OCI-M2 (cell line): ENCODE measurements at regions not wholly inside any gene's neighbourhood (a gene's known extent, or its start where the extent isn't known, plus 50 kb on each side); places are given as distances from the start of the nearest gene placed in this dataset.
"Not testable (repeated sequence)": the region's sequence is repeated elsewhere in the genome, so short reads cannot be mapped to it uniquely, and the experiment has no call there.

ENCODE experiments used
- DNase-seq: peaks from one replicate; lab custom pipeline; 2025; ENCODE audit not compliant: unreplicated experiment; lab: John Stamatoyannopoulos, UW

DNA sequence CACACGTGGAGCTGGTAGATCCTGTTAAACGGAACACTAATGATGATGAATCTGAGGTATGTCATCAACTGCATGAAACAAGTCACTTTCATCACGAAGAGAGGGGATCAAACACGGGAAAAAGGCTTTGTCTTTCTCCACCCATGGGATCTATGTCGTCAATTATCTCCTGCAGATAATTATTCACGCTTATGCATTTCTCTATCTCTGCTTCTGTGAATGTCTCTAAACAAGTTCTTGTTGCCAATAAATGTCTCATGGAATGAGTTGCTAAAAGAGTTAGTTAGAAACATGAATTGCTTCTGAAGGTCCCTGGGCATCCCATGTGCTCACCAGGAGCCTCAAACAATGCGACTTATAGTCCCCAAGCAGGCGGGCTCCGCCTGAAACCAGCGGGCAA is 1228.2 kb upstream of the TMEM132C start:
- DNase-seq = no peak

DNA sequence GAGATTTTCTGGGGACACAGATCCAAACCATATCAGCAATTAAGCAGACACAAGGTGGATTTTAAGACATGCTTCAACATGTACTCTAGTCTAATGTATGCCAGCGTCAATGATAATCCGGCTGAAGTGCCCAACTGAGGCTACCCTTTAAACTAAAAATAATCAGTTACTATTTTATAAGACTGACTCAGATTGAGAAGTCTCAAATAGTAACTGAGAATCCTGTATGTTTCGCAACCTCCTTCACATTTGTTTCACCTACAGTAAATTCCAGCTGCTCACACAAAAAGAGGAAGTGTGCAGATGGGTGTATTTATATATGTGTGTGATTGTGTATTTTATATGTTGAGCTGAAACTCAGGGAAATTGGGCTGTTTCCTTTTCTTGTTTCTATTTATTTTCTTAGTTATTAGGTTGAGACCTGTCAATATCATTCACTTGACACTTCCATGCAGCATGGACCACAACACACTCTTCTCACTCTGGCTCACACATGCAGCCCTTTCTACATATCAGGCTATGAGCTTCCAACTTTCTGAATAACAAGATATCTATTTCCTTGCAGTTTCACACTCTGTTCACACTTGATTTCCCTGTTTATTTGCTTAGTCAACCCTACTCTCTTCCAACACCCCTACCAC is 1224.9 kb upstream of the TMEM132C start:
- no peak for DNase-seq

DNA sequence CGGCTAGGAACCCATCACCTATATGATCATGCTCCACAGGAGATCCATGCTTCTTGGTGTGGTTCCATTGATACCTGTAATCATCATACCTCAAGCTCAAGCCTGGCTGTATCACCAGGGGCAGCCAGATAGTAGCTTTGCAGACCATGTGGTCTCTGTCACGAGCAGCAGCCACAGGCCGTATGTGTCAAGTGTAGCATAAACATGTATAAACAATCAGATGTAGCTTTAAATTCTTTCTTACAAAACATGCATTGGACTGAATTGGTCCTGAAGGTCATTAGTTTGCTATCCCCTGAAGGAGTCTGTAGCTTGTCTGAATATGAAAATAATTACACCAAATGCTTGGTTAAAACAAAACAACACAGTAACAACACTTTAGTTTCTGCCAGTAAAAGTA is 1223.2 kb upstream of the TMEM132C start:
- DNase-seq = no peak

DNA sequence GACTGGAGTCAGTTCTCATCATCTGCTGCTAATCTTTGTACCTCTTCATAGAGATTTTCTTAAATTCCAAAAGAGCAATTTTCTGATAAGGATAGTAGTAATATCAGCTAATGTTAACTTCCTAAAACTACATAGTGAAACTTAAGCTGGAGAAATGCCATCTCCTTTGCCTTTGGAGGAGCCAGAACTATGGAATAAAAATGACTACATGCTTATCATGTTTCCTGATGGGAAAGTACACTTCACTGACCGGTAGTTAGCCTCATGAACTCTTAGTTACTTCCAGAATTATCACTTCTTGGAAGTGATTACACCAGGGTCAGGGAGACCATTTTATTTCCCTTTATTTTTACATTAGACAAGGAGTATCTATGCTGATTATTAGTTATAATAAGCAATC is 1222.1 kb upstream of the TMEM132C start:
- no peak for DNase-seq

DNA sequence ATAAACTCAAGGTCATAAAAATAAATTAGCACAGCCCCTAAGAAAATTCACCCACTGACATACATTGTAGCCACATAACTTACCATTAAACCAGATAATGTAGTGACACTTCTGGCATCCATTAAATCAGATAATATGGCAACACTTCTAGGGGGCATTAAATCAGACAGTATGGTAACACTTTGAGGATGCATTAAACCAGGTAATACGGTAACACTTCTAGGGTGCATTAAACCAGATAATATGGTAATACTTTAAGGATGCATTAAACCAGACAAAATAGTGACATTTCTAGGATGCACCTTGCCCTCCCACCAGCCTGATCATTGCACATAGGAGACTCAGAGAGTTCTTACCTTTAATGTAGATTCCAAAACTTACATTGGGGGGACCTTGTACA is 1220.5 kb upstream of the TMEM132C start:
- DNase-seq = no peak

DNA sequence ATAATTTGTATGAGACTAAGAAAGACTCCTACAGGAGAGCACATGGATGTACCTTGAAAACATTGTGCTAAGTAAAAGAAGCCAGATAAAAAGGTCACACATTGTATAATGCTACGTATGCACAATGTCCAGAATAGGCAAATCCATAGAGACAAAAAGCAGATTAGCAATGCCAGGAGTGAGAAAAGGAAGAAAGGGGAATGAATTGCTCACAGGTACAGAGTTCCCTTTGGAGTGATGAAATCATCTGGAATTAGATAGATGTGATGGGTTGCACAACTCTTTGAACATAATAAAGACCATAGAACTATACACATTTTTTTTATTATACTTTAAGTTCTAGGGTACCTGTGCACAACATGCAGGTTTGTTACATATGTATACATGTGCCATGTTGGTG is 1218.9 kb upstream of the TMEM132C start:
- no peak for DNase-seq

DNA sequence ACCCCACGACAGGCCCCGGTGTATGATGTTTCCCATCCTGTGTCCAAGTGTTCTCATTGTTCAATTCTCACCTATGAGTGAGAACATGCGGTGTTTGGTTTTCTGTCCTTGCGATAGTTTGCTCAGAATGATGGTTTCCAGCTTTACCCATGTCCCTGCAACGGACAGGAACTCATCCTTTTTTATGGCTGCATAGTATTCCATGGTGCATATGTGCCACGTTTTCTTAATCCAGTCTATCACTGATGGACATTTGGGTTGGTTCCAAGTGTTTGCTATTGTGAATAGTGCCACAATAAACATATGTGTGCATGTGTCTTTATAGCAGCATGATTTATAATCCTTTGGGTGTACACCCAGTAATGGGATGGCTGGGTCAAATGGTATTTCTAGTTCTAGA is 1218.4 kb upstream of the TMEM132C start:
- not testable (repeated sequence) for DNase-seq

DNA sequence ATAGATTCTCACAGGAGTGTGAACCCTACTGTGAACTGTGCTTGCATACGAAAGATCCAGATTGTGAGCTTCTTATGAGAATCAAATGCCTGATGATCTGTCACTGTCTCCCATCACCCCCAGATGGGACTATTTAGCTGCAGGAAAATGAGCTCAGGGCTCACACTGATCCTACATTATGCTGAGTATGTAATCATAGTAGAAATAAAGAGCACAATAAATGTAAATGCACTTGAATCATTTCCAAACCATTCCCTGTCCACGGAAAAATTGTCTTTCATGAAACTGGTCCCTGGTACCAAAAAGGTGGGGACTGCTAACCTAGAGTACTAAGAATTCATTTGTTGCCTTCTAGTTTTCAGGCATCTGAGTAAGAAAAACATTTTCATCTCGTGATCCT is 1215.8 kb upstream of the TMEM132C start:
- DNase-seq = no peak

DNA sequence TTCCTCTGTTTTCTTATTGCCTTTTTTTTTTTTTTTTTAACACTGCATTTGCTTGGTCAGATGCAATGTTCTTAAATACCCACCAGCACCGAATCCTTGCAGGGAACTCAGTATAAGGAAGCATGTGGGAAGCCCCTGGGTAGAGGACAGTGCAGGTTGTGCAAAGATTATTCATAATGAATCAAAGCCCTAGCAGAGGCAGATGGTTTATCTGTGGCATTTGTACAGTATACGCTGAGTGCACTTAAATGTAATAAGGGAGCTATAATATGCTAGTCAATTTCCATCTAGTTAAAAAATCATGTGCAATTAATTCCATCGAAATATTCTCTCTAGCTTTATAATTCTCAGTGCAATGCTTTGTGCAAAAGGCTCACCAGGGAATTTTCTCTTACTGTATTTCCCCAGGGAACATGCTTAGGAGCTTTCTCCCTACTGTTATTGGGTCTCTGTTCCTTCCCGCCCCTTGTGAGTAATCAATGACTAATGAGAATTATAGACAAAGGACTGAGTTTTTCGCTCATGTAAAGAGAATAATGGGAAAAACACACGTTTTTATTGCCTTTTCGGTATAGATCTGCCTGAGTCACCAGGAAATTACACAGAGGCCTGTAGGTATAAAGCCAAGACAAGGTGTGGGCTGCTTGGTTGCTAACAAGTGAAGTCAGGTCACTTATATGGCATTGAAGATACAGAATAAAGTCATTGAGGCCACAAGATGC is 1214.3 kb upstream of the TMEM132C start:
- DNase-seq = no peak

DNA sequence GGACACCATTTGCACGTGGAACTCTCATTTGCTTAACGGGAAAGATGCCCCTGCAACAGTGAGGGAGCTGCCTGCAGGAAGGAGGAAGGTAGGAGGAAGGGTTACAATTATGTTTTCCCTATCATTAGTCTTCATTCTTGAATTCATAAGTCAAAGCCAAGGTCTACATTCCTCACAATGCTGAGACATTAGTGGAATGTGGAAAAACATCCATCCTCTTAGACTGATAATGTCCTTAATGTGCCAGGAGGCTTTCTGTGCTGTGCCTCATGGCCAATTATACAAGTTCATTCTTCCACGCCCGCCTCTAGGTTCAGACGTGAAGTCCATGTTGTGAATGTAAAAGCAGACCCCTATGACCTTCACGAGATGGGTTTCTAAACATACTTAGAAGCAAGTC is 1212.4 kb upstream of the TMEM132C start:
- DNase-seq = no peak

DNA sequence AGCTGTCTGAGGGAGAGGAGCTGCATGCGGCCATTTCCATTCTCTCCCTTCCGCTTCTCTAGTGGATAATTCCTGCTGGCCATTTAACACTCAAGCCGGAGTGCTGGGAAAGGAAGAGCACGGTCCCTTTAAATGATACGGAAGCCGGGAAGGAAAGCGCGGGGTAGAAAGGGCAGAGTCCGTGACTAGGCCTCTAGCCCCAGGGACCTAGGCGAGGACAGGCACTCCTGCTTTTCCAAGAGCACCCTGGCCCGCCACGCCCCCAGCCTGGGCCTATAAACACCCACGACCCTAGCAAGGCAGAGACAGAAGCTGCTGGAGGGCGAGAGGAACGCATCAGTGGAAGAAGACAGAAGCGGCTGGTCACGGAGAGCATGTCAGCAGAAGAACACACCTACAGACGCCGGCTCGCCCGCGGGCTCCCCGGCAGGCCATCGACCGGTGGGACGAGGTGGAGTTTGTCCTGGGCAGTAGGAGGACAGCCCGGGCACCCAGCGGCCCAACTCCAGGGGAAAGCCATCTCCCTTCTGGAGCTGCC is 1206.6 kb upstream of the TMEM132C start:
- DNase-seq = no peak

DNA sequence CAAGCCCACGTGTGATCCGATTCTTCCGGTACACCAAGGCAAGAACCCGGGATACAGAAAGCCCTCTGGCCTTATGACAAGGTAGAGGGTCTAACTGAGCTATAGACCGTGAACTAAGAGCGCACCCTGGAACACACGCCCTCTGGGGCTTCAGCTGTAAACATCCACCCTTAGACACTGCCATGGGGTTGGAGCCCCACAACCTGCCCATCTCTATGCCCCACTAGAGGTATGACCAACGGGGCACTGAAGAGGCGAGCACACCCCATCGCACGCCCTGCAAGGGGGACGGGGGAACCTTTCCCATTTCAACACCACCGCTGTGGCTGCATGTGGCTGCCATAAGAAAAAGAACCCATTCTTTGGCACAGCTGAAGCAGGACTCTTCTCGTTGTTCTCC is 1206.0 kb upstream of the TMEM132C start:
- DNase-seq = no peak

DNA sequence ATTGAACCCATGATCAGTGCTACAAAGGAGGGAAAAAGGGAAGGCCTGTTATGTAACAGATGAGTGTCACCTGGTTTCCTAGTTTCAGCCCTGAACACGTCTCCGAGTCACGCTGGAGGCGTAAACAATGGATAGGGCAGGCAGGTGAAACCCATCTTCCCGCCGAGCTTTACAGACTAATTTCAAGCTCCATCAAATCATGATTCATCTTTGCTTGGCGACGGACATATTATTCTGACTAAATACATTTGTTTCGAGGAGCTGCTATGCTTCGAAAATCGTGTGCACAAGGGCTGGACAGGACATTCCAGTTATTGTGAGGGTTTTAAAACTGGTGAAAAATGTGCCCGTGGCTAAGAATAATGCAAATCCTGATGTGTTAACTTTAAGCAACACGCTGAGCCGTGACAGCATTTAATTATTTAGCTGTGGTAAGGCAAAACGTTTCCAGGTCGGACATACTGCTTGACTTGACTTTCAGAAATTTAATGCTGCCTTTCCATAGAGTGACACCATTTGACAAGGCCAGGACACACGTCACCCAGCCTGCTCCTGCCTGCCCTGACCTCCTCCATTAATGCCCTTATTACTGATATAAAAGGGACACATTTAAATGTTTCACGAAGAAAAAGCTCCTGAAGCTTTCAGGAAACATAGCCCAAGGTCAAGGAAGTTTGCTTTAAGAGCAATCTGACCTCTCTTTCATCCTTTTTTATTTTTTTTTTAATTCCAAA is 1203.5 kb upstream of the TMEM132C start:
- DNase-seq = no peak

DNA sequence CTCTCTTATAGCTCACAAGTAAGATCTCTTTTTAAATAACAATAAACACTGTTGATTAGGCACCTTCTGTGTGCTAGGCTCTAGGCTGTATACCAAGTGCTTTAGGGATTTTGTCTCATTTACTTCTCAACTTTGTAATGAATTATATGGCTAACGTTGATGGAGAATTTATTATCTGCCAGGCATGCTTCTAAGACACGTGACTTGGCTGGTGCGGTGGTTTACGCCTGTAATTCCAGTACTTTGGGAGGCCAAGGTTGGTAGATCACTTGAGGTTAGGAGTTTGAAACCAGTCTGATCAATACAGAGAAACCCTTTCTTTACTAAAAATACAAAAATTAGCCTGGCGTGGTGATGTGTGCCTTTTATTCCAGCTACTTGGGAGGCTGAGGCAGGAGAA is 1202.8 kb upstream of the TMEM132C start:
- no peak for DNase-seq

DNA sequence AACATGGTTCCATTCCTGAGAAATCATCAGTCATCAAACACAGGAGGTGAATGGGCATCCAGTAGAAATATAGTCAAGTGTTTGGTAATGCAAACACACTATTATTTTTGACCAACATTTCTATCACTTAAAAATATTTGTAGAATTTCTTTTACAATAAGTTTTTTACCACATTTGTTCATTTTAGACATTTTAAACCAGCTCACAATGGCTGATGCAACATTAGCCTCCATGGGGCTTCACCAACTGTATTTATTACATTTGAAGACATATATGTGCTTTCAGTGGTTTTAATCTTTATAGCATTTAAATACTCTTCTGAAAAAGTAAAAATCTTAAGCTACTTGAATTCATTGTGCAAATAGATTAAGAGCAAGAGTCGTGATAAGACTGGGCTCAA is 1201.4 kb upstream of the TMEM132C start:
- DNase-seq = no peak

DNA sequence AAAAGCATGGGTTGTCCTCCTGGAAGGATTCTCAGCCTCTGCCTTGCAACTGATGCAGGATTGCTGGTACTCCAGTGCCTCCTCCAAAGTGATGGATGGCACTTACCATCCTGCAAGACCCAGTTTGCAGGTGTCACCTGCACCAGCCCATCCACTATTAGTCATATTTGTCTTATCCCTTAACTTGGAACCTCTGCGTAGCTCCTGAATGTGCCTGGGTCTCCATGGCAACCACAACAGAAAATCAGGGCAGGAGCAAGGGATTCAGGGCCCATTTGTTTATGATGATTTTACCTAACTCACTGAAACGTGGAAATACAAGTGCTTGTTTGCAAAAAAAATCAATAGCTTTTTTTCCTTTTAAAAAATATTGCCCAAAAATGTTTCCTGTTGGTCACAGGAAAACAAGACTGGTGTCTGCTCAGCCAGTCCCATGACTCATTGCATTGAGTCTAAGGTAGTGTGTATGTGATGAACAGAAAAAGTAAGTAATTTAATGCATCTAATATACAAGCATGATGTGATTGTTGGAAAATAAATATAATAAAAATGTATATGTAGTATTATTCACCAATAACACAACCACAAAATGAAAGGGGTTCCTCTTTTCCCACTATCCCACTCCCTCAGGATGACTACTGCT is 1196.3 kb upstream of the TMEM132C start:
- no peak for DNase-seq

DNA sequence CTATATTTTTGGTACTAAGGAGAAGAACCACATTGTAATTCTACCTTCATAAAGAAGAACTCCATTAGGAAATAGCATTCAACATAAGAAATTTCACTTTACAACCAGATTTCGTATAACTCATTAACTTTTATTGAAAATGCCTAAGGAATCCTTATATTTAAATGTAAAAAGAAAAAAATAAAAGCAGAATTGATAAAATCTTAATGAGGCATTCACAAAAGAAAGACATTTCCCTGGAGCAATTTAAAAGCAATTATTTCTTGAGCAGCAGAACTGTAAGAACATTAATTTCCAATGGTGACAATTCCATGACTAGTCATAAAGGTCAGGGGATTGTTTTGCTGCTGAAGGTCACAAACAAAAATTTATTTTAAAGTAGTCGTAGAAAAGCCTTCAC is 1192.8 kb upstream of the TMEM132C start:
- DNase-seq = no peak

DNA sequence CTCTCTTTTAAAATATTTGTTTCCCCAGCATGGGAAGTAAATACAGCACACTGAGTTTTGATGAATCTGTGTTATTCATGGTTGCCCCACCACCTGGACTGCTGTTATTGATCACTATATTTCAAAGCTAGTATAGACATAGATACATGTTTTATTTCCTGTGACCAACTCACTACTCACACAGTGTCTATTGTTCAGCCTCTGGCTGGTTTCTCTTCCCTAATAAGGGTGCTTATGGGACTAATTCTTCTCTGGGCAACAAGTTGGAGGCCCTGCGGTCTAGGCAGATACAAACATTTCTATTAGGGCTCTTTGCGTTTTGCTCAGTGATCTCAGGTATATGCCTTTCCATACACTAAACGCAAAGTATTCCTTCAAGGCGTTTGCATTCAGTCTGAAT is 1191.0 kb upstream of the TMEM132C start:
- no peak for DNase-seq

DNA sequence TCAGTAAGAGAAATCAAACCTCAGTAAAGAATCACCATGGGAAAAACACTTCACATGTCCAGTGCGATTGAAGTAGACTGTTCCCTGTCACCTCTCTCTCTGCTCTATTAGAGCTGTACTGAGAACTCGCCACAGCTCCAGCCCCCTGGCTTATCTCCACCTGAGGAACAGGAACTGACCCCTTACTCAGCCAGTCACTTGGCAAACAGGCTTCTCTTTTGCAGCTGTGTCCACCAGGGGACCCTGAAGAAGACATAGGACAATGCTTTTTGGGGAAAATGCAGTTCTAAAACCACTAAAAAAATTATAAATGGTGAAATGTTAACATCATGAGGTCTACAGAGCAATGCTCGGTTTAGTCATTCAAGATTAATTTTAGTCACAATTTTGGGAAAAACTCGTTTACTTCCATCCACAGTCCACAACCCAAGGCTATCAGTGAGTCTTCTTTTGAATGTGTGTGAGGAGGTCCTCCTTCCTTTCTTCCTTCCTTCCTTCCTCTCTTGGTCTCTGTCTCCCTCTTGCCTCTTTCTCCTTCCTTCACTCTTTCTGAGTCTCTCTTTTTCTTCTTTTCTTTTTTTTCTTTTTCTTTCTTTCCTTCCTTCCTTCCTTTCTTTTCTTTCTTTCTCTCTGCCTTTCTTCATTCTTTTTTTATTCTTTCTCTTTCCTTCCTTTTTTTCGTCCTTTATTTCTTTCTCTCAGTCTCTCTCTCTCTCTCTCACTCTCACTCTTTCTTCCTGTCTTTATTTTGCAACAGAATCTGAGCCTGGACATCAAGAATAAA is 1189.5 kb upstream of the TMEM132C start:
- no peak for DNase-seq

DNA sequence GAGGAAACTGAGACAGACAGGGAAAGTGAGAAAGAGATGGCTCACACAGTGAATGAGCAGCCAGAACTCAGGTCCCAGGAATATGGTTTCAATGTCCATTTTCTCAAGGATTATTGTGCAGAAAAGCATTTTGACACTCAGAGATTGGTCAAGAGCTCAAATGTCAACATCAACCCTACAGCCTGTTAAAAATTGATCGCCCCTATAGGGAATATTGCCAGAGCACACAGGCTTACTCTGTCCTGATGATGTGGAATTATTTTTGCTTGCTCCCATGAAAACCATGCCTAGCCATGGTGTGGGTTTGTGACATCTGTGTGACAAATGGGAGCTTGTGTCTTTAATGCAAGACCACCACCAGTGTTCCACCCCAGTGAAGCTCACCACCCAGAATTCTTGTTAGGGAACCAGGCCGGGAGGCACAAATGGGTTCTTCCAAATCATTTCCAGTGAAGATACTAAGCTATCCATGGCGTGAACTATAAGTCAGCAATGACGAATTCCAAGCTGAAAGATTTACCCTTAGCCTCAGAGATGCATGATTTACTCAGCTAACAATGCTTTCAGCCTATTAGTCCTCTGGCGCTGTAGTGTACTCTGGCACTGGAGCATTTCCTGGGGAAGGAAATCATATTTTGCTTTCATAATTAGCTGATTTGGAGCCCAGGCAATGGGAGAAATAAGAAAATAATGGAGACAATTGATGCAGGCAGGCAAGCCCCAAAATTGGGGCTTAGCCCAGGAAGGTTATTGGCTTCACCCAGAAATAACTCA is 1188.2 kb upstream of the TMEM132C start:
- DNase-seq = no peak
